ENCODE measurements at regions not wholly inside any gene's neighbourhood (a gene's known extent, or its start where the extent isn't known, plus 50 kb on each side); places are given as distances from the start of the nearest gene placed in this dataset.
"Not testable (repeated sequence)": the region's sequence is repeated elsewhere in the genome, so short reads cannot be mapped to it uniquely, and the experiment has no call there.

- DNase-seq = no peak
- intact Hi-C loops (cut with DNase I; ENCODE audit: low total_unique reads) = no loop called here
- WGBS, 2 donors = 97 to 98% methylated on average over 4 of the region's 4 CpGs
- H3K4me1 ChIP-seq = no peaks in the 10 kb centered on the region
- H3K4me3 ChIP-seq = no peak overlapping the region
- no peaks in the 10 kb centered on the region for H3K27me3 ChIP-seq
- H3K27ac ChIP-seq = no peak overlapping the region
- TF ChIP-seq, protein P1, sequence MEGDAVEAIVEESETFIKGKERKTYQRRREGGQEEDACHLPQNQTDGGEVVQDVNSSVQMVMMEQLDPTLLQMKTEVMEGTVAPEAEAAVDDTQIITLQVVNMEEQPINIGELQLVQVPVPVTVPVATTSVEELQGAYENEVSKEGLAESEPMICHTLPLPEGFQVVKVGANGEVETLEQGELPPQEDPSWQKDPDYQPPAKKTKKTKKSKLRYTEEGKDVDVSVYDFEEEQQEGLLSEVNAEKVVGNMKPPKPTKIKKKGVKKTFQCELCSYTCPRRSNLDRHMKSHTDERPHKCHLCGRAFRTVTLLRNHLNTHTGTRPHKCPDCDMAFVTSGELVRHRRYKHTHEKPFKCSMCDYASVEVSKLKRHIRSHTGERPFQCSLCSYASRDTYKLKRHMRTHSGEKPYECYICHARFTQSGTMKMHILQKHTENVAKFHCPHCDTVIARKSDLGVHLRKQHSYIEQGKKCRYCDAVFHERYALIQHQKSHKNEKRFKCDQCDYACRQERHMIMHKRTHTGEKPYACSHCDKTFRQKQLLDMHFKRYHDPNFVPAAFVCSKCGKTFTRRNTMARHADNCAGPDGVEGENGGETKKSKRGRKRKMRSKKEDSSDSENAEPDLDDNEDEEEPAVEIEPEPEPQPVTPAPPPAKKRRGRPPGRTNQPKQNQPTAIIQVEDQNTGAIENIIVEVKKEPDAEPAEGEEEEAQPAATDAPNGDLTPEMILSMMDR (IDR thresholded peaks at IDR 0.05) = no peak
- no peak for TF ChIP-seq POLR2A (IDR thresholded peaks at IDR 0.05)
- no peaks in the 10 kb centered on the region for H3K9me3 ChIP-seq
- no peaks in the 10 kb centered on the region for H3K36me3 ChIP-seq (ENCODE audit: low read depth, missing control alignments)
Measured at GRCh38 chr9:2531481-2531880, 90.1 kb upstream of the VLDLR start.

GRCh38 chr9:2536511-2536910 is 85.1 kb upstream of the VLDLR start:
- Histone ChIP-seq H3K9me3 (no peaks in the 10 kb centered on the region), H3K27me3 (no peaks in the 10 kb centered on the region), H3K27ac (no peak overlapping the region), H3K4me3 (no peak overlapping the region), H3K36me3 (ENCODE audit: low read depth, missing control alignments) (no peaks in the 10 kb centered on the region), H3K4me1 (no peaks in the 10 kb centered on the region)
- DNase-seq = no peak
- intact Hi-C loops (cut with DNase I; ENCODE audit: low total_unique reads) = no loop called here
- WGBS, 2 donors = 86 to 88% methylated on average over 2 of the region's 2 CpGs
- TF ChIP-seq, protein P1 (IDR thresholded peaks at IDR 0.05) = no peak
- TF ChIP-seq POLR2A (IDR thresholded peaks at IDR 0.05) = no peak

DNA sequence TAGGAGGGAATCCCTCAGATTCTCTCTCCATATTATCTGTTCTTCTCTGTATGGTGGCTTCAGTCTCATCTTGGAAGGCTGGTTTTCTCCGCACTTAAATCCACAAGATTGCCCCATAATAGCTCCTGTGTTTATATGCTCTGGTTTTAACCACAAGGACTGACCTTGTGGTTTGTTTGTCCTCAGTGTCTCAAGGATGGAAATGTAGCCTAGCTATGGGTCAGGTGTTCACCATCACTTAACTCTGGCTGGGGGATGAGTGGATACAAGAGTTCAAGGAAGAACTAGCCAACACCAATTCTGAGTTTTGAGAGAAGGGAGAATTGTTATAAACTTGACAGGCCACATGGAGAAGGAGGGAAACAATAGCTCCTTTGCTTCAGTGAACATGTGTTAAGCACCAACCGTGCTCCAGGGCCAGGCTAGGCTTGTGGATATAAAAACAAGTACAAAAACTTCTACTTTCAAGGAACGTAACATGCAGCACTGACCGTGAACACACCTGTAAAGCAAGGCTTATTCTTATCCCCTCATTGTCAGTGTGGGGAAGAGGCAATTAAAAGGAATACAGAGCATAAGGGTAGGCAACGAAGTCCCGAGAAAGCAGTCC is 75.6 kb upstream of the VLDLR start:
- Histone ChIP-seq H3K27ac (no peak overlapping the region), H3K4me3 (no peak overlapping the region), H3K4me1 (no peaks in the 10 kb centered on the region), H3K9me3 (no peaks in the 10 kb centered on the region), H3K27me3 (no peaks in the 10 kb centered on the region), H3K36me3 (ENCODE audit: low read depth, missing control alignments) (no peaks in the 10 kb centered on the region)
- DNase-seq = no peak
- 85 to 89% methylated on average over 6 of the region's 6 CpGs for WGBS, 2 donors
- intact Hi-C loops (cut with DNase I; ENCODE audit: low total_unique reads) = no loop called here
- TF ChIP-seq, protein P1 (IDR thresholded peaks at IDR 0.05) = no peak
- no peak for TF ChIP-seq POLR2A (IDR thresholded peaks at IDR 0.05)

DNA sequence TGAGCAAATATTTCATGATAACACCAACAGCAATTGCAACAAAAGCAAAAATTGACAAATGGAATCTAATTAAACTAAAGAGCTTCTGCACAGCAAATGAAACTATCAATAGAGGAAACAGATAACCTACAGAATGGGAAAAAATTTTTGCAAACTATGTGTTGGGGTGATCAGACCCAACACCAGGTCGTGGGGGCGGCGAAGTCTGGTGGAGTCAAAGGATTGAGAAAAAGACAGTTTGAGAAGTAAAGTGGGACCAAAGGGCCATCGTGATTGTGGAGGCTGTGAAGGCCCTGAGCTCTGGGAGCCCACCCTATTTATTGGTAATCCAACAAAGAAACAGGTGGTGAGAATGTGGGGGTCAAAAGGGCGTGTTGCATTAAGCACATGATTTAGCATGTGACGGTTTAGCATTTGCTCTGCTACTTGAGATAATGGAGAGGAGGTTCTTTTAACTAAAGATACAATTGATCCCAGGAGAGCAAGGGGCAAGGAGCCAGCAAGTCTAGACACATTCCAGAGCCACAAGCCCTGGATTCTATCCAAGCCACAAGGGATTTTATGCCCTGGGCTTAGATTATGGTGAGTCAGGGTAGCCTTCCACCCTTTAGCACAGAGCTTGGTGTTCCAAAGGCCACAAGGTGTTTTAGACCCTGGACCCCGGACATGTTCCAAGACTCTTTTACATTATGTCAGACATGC is 65.5 kb upstream of the VLDLR start:
- H3K4me3 ChIP-seq; H3K4me1 ChIP-seq; H3K27me3 ChIP-seq; intact Hi-C loops (cut with DNase I; ENCODE audit: low total_unique reads); H3K9me3 ChIP-seq; H3K36me3 ChIP-seq (ENCODE audit: low read depth, missing control alignments); H3K27ac ChIP-seq: not testable (repeated sequence)
- WGBS, 2 donors = 71 to 77% methylated on average over 7 of the region's 7 CpGs
- peak; percentile 53 for DNase-seq

- peaks cover 9% of the 10 kb centered on the region for H3K4me1 ChIP-seq
- H3K9me3 ChIP-seq = no peaks in the 10 kb centered on the region
- no peak for DNase-seq
- H3K27ac ChIP-seq = no peak overlapping the region
- WGBS, 2 donors = 93 to 94% methylated on average over 1 of the region's 1 CpG
- H3K27me3 ChIP-seq = no peaks in the 10 kb centered on the region
- intact Hi-C loops (cut with DNase I; ENCODE audit: low total_unique reads) = no loop called here
- TF ChIP-seq, protein P1 (IDR thresholded peaks at IDR 0.05) = no peak
- no peak for TF ChIP-seq POLR2A (IDR thresholded peaks at IDR 0.05)
- H3K4me3 ChIP-seq = no peak overlapping the region
- no peaks in the 10 kb centered on the region for H3K36me3 ChIP-seq (ENCODE audit: low read depth, missing control alignments)
Measured at GRCh38 chr9:2557693-2558092, 63.9 kb upstream of the VLDLR start.

Measured in testis (tissue), 2 donors.